ENCODE measurements at regions not wholly inside any gene's neighbourhood (a gene's known extent, or its start where the extent isn't known, plus 50 kb on each side); places are given as distances from the start of the nearest gene placed in this dataset.

DNA sequence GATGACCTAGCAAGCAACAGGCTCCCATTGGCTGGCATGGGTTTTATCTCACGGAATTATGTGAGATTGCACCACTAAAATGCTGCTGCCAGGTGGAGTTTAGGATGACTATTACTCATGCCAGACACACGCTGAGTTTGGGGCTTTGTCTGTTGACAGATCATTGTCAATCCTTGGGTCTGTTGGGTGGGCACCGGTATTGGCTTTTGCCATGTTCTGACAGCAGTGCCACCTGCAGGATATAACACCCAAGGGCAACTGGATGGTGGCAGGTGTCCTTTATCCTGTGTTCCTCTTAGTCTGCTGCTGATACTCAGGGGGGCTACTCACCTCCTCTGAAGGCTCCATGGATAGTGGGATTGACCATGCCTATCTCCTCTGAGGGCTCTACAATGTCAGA lies 221.6 kb upstream of the DYNLRB2 start:
- Histone ChIP-seq H3K4me1 (no peaks in the 10 kb centered on the region), H3K4me3 (no peak overlapping the region), H3K27me3 (peaks cover 0 to 4% of the 10 kb centered on the region in 2 donors), H3K27ac (no peak overlapping the region), H3K9me3 (no peaks in the 10 kb centered on the region), H3K36me3 (no peaks in the 10 kb centered on the region)
- intact Hi-C loops (cut with DNase I; ENCODE audit: low total_unique reads), result no loop called here
- DNase-seq, result no peak
- TF ChIP-seq, protein P1, sequence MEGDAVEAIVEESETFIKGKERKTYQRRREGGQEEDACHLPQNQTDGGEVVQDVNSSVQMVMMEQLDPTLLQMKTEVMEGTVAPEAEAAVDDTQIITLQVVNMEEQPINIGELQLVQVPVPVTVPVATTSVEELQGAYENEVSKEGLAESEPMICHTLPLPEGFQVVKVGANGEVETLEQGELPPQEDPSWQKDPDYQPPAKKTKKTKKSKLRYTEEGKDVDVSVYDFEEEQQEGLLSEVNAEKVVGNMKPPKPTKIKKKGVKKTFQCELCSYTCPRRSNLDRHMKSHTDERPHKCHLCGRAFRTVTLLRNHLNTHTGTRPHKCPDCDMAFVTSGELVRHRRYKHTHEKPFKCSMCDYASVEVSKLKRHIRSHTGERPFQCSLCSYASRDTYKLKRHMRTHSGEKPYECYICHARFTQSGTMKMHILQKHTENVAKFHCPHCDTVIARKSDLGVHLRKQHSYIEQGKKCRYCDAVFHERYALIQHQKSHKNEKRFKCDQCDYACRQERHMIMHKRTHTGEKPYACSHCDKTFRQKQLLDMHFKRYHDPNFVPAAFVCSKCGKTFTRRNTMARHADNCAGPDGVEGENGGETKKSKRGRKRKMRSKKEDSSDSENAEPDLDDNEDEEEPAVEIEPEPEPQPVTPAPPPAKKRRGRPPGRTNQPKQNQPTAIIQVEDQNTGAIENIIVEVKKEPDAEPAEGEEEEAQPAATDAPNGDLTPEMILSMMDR (IDR thresholded peaks at IDR 0.05), result no peak

DNA sequence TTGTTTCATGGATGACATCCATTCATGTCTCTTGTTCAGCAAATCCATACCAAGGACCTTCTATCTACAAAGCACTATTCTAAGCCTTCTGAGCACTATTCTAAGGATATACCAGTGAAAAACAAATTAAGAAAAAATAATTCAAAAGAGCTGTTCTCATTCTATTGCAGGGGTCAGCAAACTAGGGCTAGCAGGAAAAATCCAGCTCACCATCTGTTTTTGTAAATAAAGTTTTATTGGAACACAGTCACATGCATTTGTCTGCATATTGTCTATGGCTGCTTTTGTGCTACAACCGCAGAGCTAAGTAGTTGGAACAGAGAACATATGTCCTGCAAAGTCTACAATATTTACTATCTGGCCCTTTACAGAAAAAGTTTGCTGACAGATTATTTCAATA lies 222.7 kb upstream of the DYNLRB2 start:
- TF ChIP-seq, protein P1 (IDR thresholded peaks at IDR 0.05), result no peak
- Histone ChIP-seq H3K4me1 (peaks cover 0 to 3% (median 0%) of the 10 kb centered on the region in 4 donors), H3K27ac (no peak overlapping the region), H3K4me3 (no peak overlapping the region), H3K27me3 (peaks cover 0 to 4% of the 10 kb centered on the region in 2 donors), H3K36me3 (no peaks in the 10 kb centered on the region), H3K9me3 (no peaks in the 10 kb centered on the region)
- DNase-seq, result no peak
- intact Hi-C loops (cut with DNase I; ENCODE audit: low total_unique reads), result no loop called here

DNA sequence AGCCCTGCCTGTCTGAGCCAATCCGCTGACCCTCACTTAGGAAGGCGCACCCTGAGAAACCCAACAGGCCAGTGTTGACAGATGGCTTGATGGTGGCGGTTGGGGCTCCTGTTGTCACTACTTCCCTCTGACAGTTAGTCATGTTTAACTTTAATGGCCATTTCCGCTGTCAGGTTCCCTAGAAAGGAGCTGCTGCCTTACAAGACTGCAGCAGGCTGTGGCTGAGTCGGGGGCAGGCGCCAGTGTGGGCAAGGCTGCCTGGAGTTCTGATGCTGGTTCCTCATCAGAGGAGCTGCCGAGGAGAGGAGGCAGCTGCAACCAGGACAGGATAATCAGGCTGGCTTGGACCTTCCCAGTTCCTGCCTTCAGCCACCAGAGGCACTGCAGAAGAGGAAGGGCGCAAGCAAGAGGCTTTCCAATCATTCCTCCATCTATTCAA lies 223.2 kb upstream of the DYNLRB2 start:
- intact Hi-C loops (cut with DNase I; ENCODE audit: low total_unique reads), result no loop called here
- DNase-seq, result no peak
- TF ChIP-seq, protein P1 (IDR thresholded peaks at IDR 0.05), result no peak
- peaks cover 0 to 4% of the 10 kb centered on the region in 2 donors for H3K27me3 ChIP-seq
- H3K36me3 ChIP-seq, result no peaks in the 10 kb centered on the region
- no peaks in the 10 kb centered on the region for H3K9me3 ChIP-seq
- peaks cover 0 to 6% (median 0%) of the 10 kb centered on the region in 4 donors for H3K4me1 ChIP-seq
- H3K4me3 ChIP-seq, result no peak overlapping the region
- no peak overlapping the region for H3K27ac ChIP-seq

DNA sequence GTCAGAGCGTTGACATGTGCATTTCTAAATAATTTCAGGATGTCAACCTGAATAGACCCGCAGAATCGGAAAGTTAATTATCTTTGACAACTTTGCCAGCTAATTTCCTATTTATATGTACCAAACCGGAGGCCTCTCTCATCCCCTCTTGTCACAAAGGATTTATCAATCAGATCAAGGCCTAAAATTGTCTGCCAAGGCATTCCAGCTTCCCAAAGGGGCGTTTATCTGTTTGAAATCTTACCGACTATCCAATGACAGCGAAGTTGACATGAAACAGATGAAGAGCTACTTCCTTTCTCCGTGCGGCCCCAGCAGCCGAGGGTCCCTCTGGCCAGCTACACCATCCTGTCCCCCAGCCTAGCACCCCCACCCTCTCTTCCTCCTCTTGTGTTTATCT lies 223.7 kb upstream of the DYNLRB2 start:
- no peaks in the 10 kb centered on the region for H3K9me3 ChIP-seq

DNA sequence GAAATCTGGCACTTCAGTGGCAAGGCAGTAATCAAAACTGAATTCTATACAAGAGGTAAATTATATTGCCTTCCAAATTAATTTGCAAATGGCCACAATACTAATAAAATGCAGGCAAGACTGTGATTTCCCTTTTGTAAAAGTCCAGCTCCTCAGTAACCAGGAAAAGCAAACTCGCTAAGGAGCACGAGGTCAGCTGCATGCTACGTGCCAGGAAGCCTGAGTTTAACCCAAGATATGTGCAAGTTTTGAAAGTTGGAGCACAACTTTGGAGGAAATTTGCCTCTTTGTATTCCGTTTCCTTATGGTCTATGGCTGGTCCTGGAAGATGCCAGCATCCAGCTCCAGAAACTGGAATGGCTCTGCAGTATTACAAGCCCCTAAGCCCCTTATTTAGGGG lies 226.8 kb upstream of the DYNLRB2 start:
- no peaks in the 10 kb centered on the region for H3K9me3 ChIP-seq
- no peak overlapping the region for H3K27ac ChIP-seq
- H3K4me1 ChIP-seq, result peaks cover 0 to 6% (median 0%) of the 10 kb centered on the region in 4 donors
- H3K4me3 ChIP-seq, result no peak overlapping the region
- H3K27me3 ChIP-seq, result peaks cover 0 to 1% of the 10 kb centered on the region in 2 donors
- no peaks in the 10 kb centered on the region for H3K36me3 ChIP-seq
- no peak for DNase-seq
- intact Hi-C loops (cut with DNase I; ENCODE audit: low total_unique reads), result no loop called here
- TF ChIP-seq, protein P1 (IDR thresholded peaks at IDR 0.05), result no peak

More for the DNA sequence above, 223.7 kb upstream of the DYNLRB2 start:
- Histone ChIP-seq H3K27me3 (peaks cover 0 to 4% of the 10 kb centered on the region in 2 donors), H3K27ac (no peak overlapping the region), H3K4me3 (no peak overlapping the region), H3K36me3 (no peaks in the 10 kb centered on the region), H3K4me1 (peaks cover 0 to 6% (median 0%) of the 10 kb centered on the region in 4 donors)
- TF ChIP-seq, protein P1 (IDR thresholded peaks at IDR 0.05), result no peak
- no peak for DNase-seq
- intact Hi-C loops (cut with DNase I; ENCODE audit: low total_unique reads), result no loop called here

DNA sequence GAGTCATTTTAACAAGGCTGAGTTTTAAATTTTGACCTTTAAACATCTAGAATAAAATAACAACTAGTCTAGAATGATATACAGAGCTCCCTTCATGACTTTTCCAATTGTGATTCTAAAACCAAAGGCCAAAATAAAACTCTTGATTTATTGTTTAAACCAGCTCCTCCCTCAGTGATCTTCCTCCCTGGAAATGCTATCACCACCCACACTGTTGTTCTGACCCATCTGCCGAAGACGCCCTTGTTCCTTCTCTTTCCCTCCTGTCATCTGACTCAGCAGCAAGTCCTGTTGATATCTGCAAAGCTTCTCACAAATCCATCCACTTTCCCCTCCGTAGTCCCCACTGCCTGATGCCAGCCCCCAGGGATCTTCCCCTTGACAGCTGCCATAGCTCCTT lies 231.6 kb upstream of the DYNLRB2 start:
- Histone ChIP-seq H3K36me3 (no peaks in the 10 kb centered on the region), H3K27me3 (no peaks in the 10 kb centered on the region), H3K9me3 (no peaks in the 10 kb centered on the region), H3K27ac (no peak overlapping the region), H3K4me1 (peaks cover 0 to 10% (median 0%) of the 10 kb centered on the region in 4 donors), H3K4me3 (no peak overlapping the region)
- no peak for DNase-seq
- TF ChIP-seq, protein P1 (IDR thresholded peaks at IDR 0.05), result no peak
- intact Hi-C loops (cut with DNase I; ENCODE audit: low total_unique reads), result no loop called here
